VCaP (cell line): ENCODE measurements at regions not wholly inside any gene's neighbourhood (a gene's known extent, or its start where the extent isn't known, plus 50 kb on each side); places are given as distances from the start of the nearest gene placed in this dataset.

ENCODE experiments used
- H3K27ac ChIP-seq: fragments of 450-650 bp; 2 replicates; pipeline ENCODE4 v1.5.1; 2017
- TF ChIP-seq, protein P1 (sequence below): fragments of 450-650 bp; conservative IDR thresholded peaks from 2 replicates; pipeline ENCODE4 v1.5.1; 2017; ENCODE audit warnings: mild to moderate bottlenecking, moderate library complexity

DNA sequence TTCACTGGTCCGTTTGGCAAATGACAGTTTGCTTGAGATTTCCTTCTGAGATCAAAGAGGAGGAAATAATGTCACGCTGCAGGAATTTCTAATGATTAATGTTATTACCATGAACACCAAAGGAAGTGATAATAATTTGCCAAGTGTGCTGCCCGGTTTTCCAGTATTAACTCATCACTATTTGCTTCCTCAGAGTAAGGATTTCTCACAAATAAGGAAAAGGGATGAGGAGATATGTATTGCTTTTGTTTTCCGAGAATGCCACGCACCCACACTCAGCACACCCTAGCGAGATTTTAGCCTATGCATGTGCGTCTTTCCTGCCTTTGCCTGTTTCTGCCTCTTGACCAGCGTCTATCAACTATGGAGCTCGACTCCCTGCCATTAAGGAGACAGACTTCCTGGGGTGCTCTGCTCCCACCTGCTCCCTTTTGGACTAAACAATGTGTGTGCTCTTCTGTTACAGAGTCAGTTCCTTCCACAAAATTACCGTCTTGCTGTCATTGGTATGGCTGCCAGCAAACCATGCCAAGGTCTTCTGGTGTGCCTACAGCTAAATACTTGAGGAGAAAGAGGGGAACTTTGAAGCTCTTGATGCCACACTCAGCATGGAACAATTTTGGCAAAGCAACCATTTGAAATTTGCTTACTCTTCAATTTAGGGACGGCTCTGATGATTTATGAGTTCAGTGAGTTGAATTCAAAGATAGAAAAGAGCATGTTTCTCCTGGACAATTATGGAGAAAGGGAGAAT, 393.1 kb upstream of the ZFP42 start:
- H3K27ac ChIP-seq: no peak overlapping the region
- TF ChIP-seq, protein P1, sequence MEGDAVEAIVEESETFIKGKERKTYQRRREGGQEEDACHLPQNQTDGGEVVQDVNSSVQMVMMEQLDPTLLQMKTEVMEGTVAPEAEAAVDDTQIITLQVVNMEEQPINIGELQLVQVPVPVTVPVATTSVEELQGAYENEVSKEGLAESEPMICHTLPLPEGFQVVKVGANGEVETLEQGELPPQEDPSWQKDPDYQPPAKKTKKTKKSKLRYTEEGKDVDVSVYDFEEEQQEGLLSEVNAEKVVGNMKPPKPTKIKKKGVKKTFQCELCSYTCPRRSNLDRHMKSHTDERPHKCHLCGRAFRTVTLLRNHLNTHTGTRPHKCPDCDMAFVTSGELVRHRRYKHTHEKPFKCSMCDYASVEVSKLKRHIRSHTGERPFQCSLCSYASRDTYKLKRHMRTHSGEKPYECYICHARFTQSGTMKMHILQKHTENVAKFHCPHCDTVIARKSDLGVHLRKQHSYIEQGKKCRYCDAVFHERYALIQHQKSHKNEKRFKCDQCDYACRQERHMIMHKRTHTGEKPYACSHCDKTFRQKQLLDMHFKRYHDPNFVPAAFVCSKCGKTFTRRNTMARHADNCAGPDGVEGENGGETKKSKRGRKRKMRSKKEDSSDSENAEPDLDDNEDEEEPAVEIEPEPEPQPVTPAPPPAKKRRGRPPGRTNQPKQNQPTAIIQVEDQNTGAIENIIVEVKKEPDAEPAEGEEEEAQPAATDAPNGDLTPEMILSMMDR: no peak

DNA sequence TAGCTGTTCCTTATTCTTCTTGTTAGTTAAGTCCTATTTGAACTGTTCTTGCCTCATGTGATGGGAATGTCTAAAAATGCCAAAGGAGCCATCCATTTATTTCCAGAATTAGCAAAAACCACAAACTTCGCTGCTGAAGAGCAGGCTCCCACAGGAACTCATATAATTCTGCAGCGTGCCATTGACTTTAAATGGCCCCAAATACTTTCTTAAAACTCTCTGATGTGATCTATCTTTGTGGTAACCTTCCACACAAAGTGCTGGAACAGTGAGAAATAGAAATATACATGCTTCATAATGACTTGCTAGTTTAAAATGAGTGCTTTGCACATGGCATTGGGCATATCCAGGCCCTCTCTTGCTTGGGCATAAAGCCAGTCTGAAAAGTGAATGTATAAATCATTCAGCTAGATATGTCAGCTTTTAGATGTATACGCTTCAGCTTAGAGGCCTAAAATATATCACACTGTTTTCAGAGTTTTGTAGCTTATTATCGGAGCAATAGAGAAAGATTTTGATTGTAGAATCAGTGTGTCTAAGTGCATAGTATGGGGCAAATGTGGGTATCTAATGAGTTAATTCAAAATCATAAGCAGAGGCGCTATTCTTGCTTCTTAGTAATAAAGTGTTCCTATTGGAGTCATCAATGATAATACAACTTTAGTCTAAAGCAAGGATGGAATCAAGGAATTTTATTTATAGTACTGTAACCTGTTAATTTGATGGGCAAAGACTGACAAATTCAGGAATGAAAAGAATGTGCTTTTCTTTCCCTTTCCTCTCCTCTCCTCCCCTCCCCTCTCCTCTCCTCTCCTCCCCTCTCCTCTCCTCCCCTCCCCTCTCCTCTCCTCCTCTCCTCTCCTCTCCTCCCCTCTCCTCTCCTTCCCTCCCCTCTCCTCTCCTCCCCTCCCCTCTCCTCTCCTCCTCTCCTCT, 392.2 kb upstream of the ZFP42 start:
- TF ChIP-seq, protein P1: no peak
- no peak overlapping the region for H3K27ac ChIP-seq

DNA sequence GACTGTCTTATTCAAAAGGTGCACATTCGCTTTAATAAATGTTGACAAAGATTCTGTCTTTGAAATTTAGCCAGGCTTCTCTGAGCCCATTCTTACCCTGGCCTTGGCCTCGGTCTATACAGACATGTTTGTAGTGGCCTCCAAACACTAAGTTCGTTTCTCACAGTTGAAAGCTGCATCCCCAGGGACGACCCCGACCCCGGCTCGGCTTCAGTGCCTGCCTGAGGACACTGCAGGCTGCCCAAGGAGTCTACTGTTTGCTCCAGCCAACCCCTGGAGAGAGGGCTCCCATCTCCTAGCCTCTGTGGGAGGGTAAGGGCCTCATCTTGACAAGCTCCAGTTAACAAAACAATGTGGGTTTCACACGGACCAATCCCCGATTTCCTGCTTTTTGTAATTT, 390.6 kb upstream of the ZFP42 start:
- TF ChIP-seq, protein P1: no peak
- H3K27ac ChIP-seq: no peak overlapping the region

DNA sequence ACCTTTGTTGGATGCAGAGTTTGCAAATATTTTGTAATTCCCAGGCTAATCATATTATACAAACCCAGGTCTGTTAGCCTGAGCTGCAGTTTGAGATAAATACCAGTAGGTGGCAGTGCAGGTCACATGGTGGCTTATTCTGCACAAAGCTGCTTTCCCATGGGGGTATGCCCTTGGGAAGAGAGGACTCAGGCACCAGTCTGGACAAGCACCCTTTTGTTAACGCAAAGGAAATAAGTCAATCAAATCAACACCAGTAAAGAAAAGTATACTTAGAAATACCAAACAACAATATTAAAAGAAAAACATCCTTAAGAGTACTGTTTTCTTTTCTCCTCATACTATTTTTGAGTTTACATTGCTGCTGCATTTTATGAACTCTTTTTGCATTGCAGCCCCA, 389.0 kb upstream of the ZFP42 start:
- H3K27ac ChIP-seq: no peak overlapping the region
- TF ChIP-seq, protein P1: peak; percentile 92

DNA sequence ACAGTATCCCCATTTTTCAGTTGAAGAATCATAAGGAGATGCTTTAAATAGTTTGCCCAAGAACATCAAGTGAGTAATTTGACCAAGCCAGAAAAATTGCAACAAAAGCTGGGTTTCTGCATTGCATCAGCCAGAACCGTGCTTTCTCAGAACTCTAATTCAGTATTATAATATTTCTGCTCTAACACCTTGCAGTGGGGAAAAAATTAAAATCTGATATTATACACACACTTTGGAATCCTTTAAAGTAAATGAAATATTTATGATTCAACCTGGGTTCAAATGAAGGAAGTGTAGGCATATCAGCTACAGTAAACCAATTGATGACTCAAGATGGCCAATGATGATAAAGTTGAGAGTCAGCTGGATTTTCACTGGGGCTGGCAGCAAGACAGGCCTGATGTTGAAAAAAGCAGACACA, 387.6 kb upstream of the ZFP42 start:
- no peak overlapping the region for H3K27ac ChIP-seq
- TF ChIP-seq, protein P1: no peak

DNA sequence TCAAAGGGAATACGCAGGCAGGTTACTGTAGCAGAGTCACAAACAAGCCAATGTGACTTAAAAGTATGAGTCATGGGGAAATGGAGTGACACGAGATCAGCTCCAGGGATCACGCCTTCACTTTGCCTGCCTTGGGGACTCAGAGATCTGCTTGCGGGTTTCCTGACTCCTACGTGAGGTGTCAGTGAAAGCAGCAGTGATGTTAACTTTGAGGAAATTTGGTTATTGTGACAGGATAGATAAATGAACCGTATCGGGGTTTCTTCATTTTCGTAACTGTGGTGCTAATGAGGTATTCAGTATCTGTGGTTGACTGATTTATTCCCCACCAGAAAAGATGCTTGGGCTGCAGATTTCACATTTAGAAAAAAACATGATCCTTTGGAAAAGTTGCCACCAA, 383.3 kb upstream of the ZFP42 start:
- TF ChIP-seq, protein P1: no peak
- no peak overlapping the region for H3K27ac ChIP-seq

DNA sequence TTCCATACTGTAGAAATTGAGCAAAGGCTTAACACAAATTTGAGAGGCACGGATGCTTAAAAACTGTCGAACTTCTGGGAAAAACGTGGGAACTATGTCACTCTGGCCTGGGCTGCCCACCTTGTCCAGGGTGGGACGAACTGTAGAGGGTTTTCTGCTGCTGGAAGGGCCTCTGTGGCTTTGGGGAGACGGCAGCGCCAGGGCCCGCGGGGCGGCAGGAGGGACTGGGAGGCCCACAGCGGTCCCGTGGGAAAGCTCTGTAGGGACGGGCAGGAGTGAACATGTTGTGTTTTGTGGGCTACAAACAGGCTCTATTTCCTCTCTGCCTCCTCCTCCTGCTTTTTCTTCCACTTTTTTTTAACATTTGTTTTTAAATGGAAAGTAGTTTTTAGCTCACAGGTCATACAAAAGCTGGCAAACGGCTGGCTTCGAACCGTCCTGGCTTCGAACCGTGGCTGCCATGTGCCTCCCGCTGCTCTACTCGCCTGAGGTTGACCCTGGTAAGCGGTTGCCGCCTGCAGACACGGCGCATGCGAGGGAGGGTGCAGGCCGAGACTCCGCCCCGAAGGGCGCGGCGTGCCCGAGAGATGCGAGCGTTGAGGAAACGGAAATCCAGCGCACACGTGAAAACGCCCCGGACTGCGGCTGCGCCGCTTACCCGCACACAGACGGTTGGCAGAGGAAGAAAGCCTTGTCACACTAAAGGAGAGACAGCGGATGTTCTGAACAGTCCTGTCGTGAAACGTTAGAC, 382.3 kb upstream of the ZFP42 start:
- TF ChIP-seq, protein P1: no peak
- no peak overlapping the region for H3K27ac ChIP-seq
